HG03095 (cell line): ENCODE measurements at regions not wholly inside any gene's neighbourhood (a gene's known extent, or its start where the extent isn't known, plus 50 kb on each side); places are given as distances from the start of the nearest gene placed in this dataset.

Experiments used
- ATAC-seq: cut with Tn5 transposase; IDR thresholded peaks from one replicate; pipeline ENCODE4 v1.9.1; 2021; ENCODE audit warnings: moderate library complexity; ENCODE audit not compliant: unreplicated experiment

- no peak for ATAC-seq
These were observed 703.0 kb upstream of the NUDT12 start for GRCh38 chr5:104265531-104266140.

GRCh38 chr5:104247260-104247659, 684.7 kb upstream of the NUDT12 start:
- no peak for ATAC-seq

- no peak for ATAC-seq
These were observed 678.5 kb upstream of the NUDT12 start for GRCh38 chr5:104241046-104241445.

GRCh38 chr5:104237586-104237985, 675.0 kb upstream of the NUDT12 start:
- ATAC-seq, result no peak

- no peak for ATAC-seq
These were observed 661.5 kb upstream of the NUDT12 start for GRCh38 chr5:104223885-104224773.

GRCh38 chr5:104218200-104218599, 655.6 kb upstream of the NUDT12 start:
- ATAC-seq, result no peak

- ATAC-seq, result no peak
These were observed 650.6 kb upstream of the NUDT12 start for GRCh38 chr5:104213216-104213615.

GRCh38 chr5:104199771-104200170, 637.2 kb upstream of the NUDT12 start:
- ATAC-seq, result no peak

GRCh38 chr5:104198156-104198555, 635.6 kb upstream of the NUDT12 start:
- no peak for ATAC-seq

- no peak for ATAC-seq
These were observed 627.3 kb upstream of the NUDT12 start for GRCh38 chr5:104189909-104190308.

- no peak for ATAC-seq
These were observed 626.4 kb upstream of the NUDT12 start for GRCh38 chr5:104189031-104189430.

- no peak for ATAC-seq
These were observed 625.1 kb upstream of the NUDT12 start for GRCh38 chr5:104187656-104188055.

- no peak for ATAC-seq
These were observed 623.9 kb upstream of the NUDT12 start for GRCh38 chr5:104186510-104186909.

- ATAC-seq, result no peak
These were observed 623.5 kb upstream of the NUDT12 start for GRCh38 chr5:104186100-104186499.

GRCh38 chr5:104184264-104184663, 621.7 kb upstream of the NUDT12 start:
- no peak for ATAC-seq

GRCh38 chr5:104178829-104179456, 616.4 kb upstream of the NUDT12 start:
- ATAC-seq, result no peak

- no peak for ATAC-seq
These were observed 615.5 kb upstream of the NUDT12 start for GRCh38 chr5:104178066-104178465.

GRCh38 chr5:104177651-104178050, 615.1 kb upstream of the NUDT12 start:
- no peak for ATAC-seq

GRCh38 chr5:104172976-104173375, 610.4 kb upstream of the NUDT12 start:
- no peak for ATAC-seq

- ATAC-seq, result no peak
These were observed 609.5 kb upstream of the NUDT12 start for GRCh38 chr5:104171958-104172690.

- ATAC-seq, result no peak
These were observed 608.3 kb upstream of the NUDT12 start for GRCh38 chr5:104170926-104171325.
